ENCODE measurements at regions not wholly inside any gene's neighbourhood (a gene's known extent, or its start where the extent isn't known, plus 50 kb on each side); places are given as distances from the start of the nearest gene placed in this dataset.

DNA sequence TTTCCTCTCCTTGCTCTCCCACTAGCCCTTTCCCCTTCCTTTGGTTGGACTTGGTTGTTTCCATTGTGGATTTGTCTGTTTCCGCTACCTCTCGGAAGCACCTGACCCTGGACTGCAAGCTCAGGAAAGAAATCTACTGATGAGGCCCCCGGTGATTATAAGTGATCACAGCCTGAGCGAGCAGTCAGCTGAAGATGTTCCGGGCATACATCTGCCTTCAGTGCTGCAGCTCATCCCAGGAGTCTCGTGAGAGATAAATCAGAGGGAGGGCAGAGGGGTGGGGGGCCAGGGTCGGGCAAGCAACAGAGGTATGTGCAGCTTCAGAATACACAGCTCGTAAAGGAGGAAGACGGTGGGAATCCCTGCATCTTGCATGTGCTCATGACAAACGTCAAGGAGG lies 102.1 kb downstream of the MRPL46 start:
- TF ChIP-seq, protein P1, sequence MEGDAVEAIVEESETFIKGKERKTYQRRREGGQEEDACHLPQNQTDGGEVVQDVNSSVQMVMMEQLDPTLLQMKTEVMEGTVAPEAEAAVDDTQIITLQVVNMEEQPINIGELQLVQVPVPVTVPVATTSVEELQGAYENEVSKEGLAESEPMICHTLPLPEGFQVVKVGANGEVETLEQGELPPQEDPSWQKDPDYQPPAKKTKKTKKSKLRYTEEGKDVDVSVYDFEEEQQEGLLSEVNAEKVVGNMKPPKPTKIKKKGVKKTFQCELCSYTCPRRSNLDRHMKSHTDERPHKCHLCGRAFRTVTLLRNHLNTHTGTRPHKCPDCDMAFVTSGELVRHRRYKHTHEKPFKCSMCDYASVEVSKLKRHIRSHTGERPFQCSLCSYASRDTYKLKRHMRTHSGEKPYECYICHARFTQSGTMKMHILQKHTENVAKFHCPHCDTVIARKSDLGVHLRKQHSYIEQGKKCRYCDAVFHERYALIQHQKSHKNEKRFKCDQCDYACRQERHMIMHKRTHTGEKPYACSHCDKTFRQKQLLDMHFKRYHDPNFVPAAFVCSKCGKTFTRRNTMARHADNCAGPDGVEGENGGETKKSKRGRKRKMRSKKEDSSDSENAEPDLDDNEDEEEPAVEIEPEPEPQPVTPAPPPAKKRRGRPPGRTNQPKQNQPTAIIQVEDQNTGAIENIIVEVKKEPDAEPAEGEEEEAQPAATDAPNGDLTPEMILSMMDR (IDR thresholded peaks at IDR 0.05; ENCODE audit: low read depth, low read length): no peak
- no peak for DNase-seq (ENCODE audit: low read depth in 2 of 2)
- H3K4me3 ChIP-seq (replicated peaks in 1 of 2; ENCODE audit: low read depth in 2 of 2, low read length in 2 of 2): no peak overlapping the region

DNA sequence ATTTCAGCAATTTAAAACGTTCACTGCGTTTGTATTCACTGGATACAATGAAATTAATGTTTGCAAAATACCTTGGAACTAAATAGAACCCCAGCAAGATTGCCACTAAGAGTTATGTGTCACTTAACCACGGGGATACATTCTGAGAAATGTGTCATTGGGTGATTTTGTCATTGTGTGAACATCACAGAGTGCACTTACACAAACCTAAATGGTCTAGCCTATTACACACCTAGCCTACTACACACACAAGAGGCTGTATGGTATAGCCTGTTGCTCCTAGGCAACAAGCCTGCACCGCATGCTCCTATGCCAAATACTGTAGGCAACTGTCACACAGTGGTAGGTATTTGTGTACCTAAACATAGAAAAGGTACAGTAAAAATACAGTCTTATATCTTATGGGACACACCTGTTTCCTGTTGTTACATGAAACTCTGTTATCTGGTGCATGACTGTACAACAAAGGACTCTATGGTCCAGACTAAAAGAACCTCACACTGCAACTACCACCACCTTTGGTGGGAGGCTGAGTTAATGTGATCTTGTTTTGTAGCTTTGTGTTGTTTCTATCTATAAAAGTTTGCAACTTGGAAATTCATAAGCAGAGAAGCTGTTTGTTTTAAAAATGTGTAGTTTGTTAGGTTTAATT lies 92.2 kb upstream of the NTRK3 start:
- no peak overlapping the region for H3K4me3 ChIP-seq (replicated peaks in 1 of 2; ENCODE audit: low read depth in 2 of 2, low read length in 2 of 2)
- TF ChIP-seq, protein P1 (IDR thresholded peaks at IDR 0.05; ENCODE audit: low read depth, low read length): no peak
- no peak for DNase-seq (ENCODE audit: low read depth in 2 of 2)

DNA sequence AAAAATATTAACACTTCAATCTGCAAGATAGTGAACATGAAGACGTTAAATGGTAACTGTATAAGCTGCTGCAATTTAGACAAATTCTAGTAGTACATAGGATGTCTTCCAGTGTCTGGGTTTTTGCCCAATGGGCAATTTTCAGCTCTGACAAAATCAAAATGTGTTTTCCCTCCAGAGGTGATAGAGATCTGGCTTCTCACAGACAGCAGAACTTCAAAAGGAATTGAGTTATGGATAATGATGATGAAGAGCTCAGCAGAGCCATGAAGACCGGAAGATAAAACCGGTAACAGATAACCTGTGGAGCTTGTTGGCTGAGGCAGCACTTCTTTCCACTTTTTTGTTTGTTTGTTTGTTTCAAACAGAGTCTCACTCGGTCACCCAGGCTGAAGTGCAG lies 89.4 kb upstream of the NTRK3 start:
- TF ChIP-seq, protein P1 (IDR thresholded peaks at IDR 0.05; ENCODE audit: low read depth, low read length): no peak
- no peak for DNase-seq (ENCODE audit: low read depth in 2 of 2)
- no peak overlapping the region for H3K4me3 ChIP-seq (replicated peaks in 1 of 2; ENCODE audit: low read depth in 2 of 2, low read length in 2 of 2)

DNA sequence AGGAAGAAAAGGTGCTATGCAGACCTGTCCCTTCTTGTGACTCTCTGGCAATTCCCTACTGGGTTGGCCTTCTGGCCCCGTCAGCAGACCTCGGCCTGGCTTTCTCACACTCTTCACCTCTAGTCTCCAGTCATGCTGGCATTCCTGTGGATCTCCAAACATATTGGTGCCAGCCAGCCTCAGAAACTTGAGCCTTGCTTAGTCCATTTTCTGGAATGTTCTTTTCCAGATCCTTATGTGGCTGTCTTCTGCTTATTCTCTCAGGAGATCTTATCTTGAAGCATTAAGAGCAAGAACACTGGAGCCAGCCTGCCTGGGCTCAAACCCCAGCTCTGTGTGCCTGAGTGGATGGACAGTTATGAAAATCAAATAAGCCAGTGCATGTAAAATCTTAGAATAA lies 88.2 kb upstream of the NTRK3 start:
- no peak for DNase-seq (ENCODE audit: low read depth in 2 of 2)
- TF ChIP-seq, protein P1 (IDR thresholded peaks at IDR 0.05; ENCODE audit: low read depth, low read length): no peak
- H3K4me3 ChIP-seq (replicated peaks in 1 of 2; ENCODE audit: low read depth in 2 of 2, low read length in 2 of 2): no peak overlapping the region

DNA sequence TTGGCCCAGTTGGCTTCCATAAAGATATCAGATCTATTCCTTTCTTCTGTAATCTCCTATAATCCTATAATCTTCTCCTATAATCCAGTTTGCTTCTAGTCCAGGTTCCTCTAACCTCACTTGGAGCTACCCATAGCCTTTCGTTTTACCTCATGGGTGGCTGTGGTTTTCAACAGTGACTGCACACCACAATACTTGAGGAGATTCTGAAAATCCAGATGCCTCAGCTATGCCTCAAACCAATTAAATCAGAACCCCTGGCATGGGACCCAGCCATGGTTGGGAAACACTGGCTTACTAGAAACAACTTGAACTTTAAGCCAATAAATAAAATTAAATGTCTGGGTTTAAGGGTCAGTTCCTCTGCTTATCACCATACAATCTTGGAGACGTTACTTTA lies 86.1 kb upstream of the NTRK3 start:
- TF ChIP-seq, protein P1 (IDR thresholded peaks at IDR 0.05; ENCODE audit: low read depth, low read length): no peak
- no peak overlapping the region for H3K4me3 ChIP-seq (replicated peaks in 1 of 2; ENCODE audit: low read depth in 2 of 2, low read length in 2 of 2)
- no peak for DNase-seq (ENCODE audit: low read depth in 2 of 2)

DNA sequence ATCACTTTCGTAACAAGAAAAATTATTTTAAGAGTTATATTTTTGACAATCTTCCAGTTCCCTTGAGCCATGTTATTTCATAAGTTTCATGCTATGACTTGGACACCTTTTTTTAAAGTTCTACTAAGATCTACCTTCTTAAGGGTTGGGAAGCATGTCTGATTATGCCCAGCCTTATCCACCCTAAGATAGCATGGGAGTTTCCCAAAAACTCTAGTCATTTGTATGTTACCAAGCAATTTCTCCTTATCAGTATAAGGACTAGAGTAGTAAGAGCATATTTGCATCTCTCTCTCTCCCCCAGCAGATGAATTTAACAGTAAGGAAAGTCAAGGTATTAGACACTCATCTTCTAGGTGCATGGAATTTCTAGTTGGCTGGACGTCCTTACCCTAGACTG lies 85.1 kb upstream of the NTRK3 start:
- DNase-seq (ENCODE audit: low read depth in 2 of 2): no peak
- H3K4me3 ChIP-seq (replicated peaks in 1 of 2; ENCODE audit: low read depth in 2 of 2, low read length in 2 of 2): no peak overlapping the region
- TF ChIP-seq, protein P1 (IDR thresholded peaks at IDR 0.05; ENCODE audit: low read depth, low read length): no peak

DNA sequence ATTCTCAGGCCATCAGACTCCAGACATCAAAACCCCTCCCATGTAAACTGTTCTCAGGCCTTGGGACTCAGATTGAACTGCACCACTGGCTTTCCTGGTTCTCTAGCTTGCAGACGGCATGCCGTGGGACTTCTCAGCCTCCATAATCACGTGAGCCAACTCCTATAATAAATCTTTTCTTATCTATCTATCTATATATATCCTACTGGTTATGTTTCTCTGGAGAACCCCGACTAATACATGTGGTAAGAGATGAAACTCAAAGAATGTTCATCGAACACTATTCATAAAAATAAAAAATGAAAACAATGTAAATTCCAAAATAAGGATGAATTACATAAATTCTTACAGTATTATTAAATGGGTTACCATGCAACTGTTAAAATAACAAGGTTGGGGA lies 84.5 kb upstream of the NTRK3 start:
- no peak overlapping the region for H3K4me3 ChIP-seq (replicated peaks in 1 of 2; ENCODE audit: low read depth in 2 of 2, low read length in 2 of 2)
- TF ChIP-seq, protein P1 (IDR thresholded peaks at IDR 0.05; ENCODE audit: low read depth, low read length): no peak
- no peak for DNase-seq (ENCODE audit: low read depth in 2 of 2)

All from cardiac fibroblast (primary cell).